Stromal cell of bone marrow (primary cell): ENCODE measurements at regions not wholly inside any gene's neighbourhood (a gene's known extent, or its start where the extent isn't known, plus 50 kb on each side); places are given as distances from the start of the nearest gene placed in this dataset.
A peak's percentile ranks its signal among the peaks of the same experiment; 100 is the strongest.

Experiments used
- DNase-seq: peaks from one replicate; pipeline ENCODE4 v3.0.0-alpha.2; 2012; ENCODE audit warnings: low read depth

GRCh38 chr6:18335948-18336347 is 51.2 kb upstream of the RNF144B start:
- DNase-seq, result no peak

- DNase-seq, result no peak
Measured at GRCh38 chr6:18334251-18334650, 52.9 kb upstream of the RNF144B start.

GRCh38 chr6:18330548-18331081 is 56.5 kb upstream of the RNF144B start:
- DNase-seq, result no peak

- no peak for DNase-seq
Measured at GRCh38 chr6:18329776-18330175, 57.4 kb upstream of the RNF144B start.

- no peak for DNase-seq
Measured at GRCh38 chr6:18328540-18328939, 58.6 kb upstream of the RNF144B start.

- no peak for DNase-seq
Measured at GRCh38 chr6:18328070-18328469, 59.1 kb upstream of the RNF144B start.

- no peak for DNase-seq
Measured at GRCh38 chr6:18327626-18328025, 59.5 kb upstream of the RNF144B start.

- no peak for DNase-seq
Measured at GRCh38 chr6:18326980-18327379, 60.2 kb upstream of the RNF144B start.

- no peak for DNase-seq
Measured at GRCh38 chr6:18326001-18326400, 61.1 kb upstream of the RNF144B start.

GRCh38 chr6:18324706-18325042 is 60.3 kb upstream of the DEK start:
- DNase-seq, result no peak

GRCh38 chr6:18323935-18324705 is 59.8 kb upstream of the DEK start:
- DNase-seq, result peak; percentile 31

GRCh38 chr6:18317850-18318249 is 53.5 kb upstream of the DEK start:
- DNase-seq, result no peak

GRCh38 chr6:18314317-18314997 is 50.1 kb upstream of the DEK start:
- no peak for DNase-seq
